ENCODE measurements at regions not wholly inside any gene's neighbourhood (a gene's known extent, or its start where the extent isn't known, plus 50 kb on each side); places are given as distances from the start of the nearest gene placed in this dataset.
"Not testable (repeated sequence)": the region's sequence is repeated elsewhere in the genome, so short reads cannot be mapped to it uniquely, and the experiment has no call there.

- no peak for DNase-seq
Observed at GRCh38 chr13:87986639-87987250, 315.6 kb downstream of the SLITRK5 start.

- DNase-seq: no peak
Observed at GRCh38 chr13:87998081-87998480, 326.9 kb downstream of the SLITRK5 start.

- no peak for DNase-seq
Observed at GRCh38 chr13:87999240-87999700, 328.1 kb downstream of the SLITRK5 start.

GRCh38 chr13:87999788-88000187, 328.6 kb downstream of the SLITRK5 start:
- no peak for DNase-seq

DNA sequence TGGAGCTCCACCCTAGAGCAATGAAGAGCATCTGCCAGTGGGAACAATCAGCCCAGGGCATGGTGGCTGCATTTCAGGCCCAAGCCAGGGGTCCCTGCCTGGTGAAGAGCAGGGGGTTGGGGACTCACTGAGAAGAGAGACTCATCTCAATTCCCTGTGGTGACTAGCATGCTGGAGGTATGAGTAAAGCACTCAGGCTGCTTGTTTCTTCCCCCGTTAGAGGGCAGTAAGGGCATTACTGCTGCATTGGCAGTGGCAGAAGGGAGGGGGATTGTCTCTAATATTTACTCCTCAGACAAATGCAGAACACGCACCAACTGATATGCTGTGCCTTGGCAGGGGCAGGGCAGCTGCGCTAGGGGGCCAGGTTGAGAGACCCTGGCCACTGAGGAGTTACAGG, 329.1 kb downstream of the SLITRK5 start:
- no peak for DNase-seq

- DNase-seq: no peak
Observed at GRCh38 chr13:88000787-88001186, 329.6 kb downstream of the SLITRK5 start.

DNA sequence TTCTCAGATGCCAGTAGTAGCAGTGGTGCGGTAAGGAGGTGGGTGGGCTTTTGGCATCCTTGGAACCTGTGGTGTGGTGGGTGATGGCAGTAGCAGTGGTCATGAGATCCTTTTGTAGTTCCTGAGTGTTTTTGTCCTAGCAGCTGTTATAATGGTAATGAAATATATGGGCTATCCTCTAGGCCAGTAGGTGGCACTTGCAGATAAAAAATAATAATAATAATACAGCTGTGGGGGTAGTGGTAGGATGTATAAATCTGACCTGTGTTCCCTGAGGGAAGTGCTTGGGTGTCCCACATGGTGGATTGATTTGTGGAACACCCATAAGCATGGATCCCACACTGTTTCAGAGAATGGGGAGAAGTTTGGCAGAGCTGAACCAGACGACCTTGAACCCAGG, 334.0 kb downstream of the SLITRK5 start:
- DNase-seq: no peak

DNA sequence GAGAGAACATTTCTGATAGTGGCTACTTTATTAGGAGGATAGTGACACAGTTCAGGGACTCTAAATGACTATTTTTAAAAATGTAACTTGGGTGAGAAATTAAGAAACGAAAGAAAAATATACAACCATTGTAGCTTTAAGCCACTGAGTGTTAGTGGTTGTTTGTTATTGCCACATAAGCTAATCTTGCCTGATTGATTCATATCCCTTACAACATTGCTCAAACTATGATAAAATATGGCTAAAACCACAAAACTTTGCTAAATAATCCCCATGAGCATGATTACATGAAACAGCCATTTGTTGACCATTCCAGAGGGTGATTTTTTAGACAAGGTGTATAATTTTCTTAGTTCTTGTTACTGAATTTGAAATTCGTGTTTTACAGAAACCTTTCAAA, 343.4 kb downstream of the SLITRK5 start:
- DNase-seq: no peak

GRCh38 chr13:88022431-88023208, 351.4 kb downstream of the SLITRK5 start:
- DNase-seq: no peak

GRCh38 chr13:88026241-88026640, 355.1 kb downstream of the SLITRK5 start:
- no peak for DNase-seq

GRCh38 chr13:88031980-88032559, 360.9 kb downstream of the SLITRK5 start:
- no peak for DNase-seq

DNA sequence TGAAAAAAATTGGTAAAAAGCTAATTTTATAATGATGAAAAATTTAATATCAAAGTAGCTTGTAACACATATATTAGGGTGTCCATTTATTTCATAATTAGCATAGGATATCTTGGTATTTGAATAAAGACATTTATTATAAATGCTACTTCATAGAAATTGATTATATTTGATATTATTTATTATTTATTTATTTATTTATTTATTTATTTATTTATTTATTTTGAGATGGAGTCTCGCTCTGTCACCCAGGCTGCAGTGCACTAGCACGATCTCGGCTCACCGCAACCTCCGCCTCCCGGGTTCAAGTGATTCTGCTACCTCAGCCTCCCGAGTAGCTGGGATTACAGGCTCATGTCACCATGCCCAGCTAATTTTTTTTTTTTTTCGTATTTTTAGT, 365.0 kb downstream of the SLITRK5 start:
- not testable (repeated sequence) for DNase-seq

GRCh38 chr13:88042489-88042888, 371.3 kb downstream of the SLITRK5 start:
- DNase-seq: no peak

- DNase-seq: no peak
Observed at GRCh38 chr13:88051746-88052482, 380.7 kb downstream of the SLITRK5 start.

GRCh38 chr13:88063741-88064140, 392.6 kb downstream of the SLITRK5 start:
- no peak for DNase-seq

GRCh38 chr13:88066847-88067246, 395.7 kb downstream of the SLITRK5 start:
- DNase-seq: no peak

- DNase-seq: no peak
Observed at GRCh38 chr13:88068316-88068715, 397.1 kb downstream of the SLITRK5 start.

GRCh38 chr13:88068975-88069374, 397.8 kb downstream of the SLITRK5 start:
- no peak for DNase-seq

DNA sequence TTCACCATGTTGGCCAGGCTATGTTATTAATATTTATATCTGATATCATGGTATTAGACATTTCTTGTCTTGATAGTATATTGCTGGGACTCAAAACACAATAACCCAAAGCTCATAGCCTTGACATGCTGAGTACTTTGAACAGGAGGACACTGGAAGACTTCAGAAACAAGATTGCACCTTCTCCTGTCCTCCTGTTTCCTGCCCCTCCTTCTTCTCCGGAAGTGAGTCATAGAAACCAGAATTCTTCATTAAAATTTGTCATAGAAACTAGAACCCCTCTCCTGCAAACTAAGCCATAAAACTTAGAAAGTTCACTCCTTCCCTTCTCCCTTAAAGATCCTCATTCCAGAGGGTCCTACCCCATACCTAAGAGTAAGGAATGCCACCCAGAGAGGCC, 400.2 kb downstream of the SLITRK5 start:
- no peak for DNase-seq

- no peak for DNase-seq
Observed at GRCh38 chr13:88074794-88075510, 403.8 kb downstream of the SLITRK5 start.

DNA sequence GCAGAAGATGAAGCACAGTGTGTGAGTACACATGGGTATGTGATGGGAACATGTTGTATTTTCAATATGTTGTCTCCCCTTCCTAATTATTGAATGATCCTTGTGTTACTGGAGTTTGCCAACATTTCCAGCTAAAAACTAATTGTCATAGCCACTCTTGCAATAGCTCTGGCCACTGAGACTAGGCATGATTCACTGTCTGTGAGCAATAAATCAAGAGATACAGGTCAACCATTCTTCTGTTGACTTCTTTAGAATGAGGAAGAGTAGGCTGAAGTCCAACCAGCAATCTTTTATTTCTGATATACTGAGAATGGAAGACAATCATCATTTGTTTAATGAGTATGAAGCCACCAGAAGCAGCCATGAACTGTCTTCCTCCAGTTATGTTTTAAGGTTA, 413.9 kb downstream of the SLITRK5 start:
- no peak for DNase-seq

GRCh38 chr13:88086577-88086976, 415.4 kb downstream of the SLITRK5 start:
- no peak for DNase-seq

- no peak for DNase-seq
Observed at GRCh38 chr13:88097541-88097940, 426.4 kb downstream of the SLITRK5 start.

Data from NCI-H2107 (cell line).